PC-3 (cell line): ENCODE measurements at regions not wholly inside any gene's neighbourhood (a gene's known extent, or its start where the extent isn't known, plus 50 kb on each side); places are given as distances from the start of the nearest gene placed in this dataset.

Experiments used
- ATAC-seq: fragments of 200-7000 bp; cut with Tn5 transposase; 2 replicates; pipeline ENCODE4 v1.9.1; 2020; ENCODE audit warnings: mild to moderate bottlenecking, moderate library complexity
- BruUV-seq: library from RNA; stranded (reverse); fragments of 400-500 nt; replicated peaks from 2 replicates; lab custom pipeline; 2021; lab: Mats Ljungman, UMichigan
- CTCF ChIA-PET: fragments of 300-600 bp; sonication (Branson Sonifier 250); formaldehyde crosslinking; loops from one replicate; lab custom pipeline; 2022; ENCODE audit warnings: antibody characterized with exemption; lab: Charles Lee
- POLR2A ChIA-PET: fragments of 300-600 bp; sonication (Branson Sonifier 250); formaldehyde crosslinking; loops from one replicate; lab custom pipeline; 2022; ENCODE audit warnings: antibody characterized with exemption; ENCODE audit not compliant: unreplicated experiment; lab: Charles Lee
- DNase-seq: peaks from one replicate; pipeline ENCODE4 v3.0.0-alpha.2; 2015
- H2AFZ ChIP-seq: fragments of 300-600 bp; sonication (generic); 2 replicates; pipeline ENCODE4 v1.6.0; 2016; ENCODE audit warnings: antibody characterized with exemption, low read length
- H3F3A ChIP-seq: fragments of 300-600 bp; sonication (generic); one replicate; pipeline ENCODE4 v1.6.0; 2017; ENCODE audit warnings: antibody characterized with exemption, low read length, control low read depth, mild to moderate bottlenecking; ENCODE audit not compliant: unreplicated experiment
- H3K27ac ChIP-seq: fragments of 300-600 bp; sonication (generic); 2 replicates; pipeline ENCODE4 v1.5.1; 2016; ENCODE audit warnings: mild to moderate bottlenecking, low read length
- H3K27me3 ChIP-seq: fragments of 300-600 bp; sonication (generic); 2 replicates; pipeline ENCODE4 v1.6.1; 2016; ENCODE audit warnings: low read length, mixed read lengths
- H3K36me3 ChIP-seq: fragments of 300-600 bp; sonication (generic); 2 replicates; pipeline ENCODE4 v1.6.1; 2016; ENCODE audit warnings: low read depth, mixed run types, low read length, mixed read lengths
- H3K4me1 ChIP-seq: fragments of 300-600 bp; sonication (generic); 2 replicates; pipeline ENCODE4 v1.5.1; 2016; ENCODE audit warnings: low read length; ENCODE audit not compliant: insufficient read depth
- H3K4me2 ChIP-seq: fragments of 300-600 bp; sonication (generic); 2 replicates; pipeline ENCODE4 v1.6.0; 2016; ENCODE audit warnings: low read length
- H3K4me3 ChIP-seq: fragments of 300-600 bp; sonication (generic); 2 replicates; pipeline ENCODE4 v1.5.1; 2016; ENCODE audit warnings: mild to moderate bottlenecking, low read length, mixed read lengths
- H3K79me2 ChIP-seq: fragments of 300-600 bp; sonication (generic); 2 replicates; pipeline ENCODE4 v1.6.1; 2017; ENCODE audit warnings: low read length, mixed read lengths
- H3K9ac ChIP-seq: fragments of 300-600 bp; sonication (generic); 2 replicates; pipeline ENCODE4 v1.6.0; 2016; ENCODE audit warnings: mild to moderate bottlenecking, low read length
- H3K9me2 ChIP-seq: fragments of 300-600 bp; sonication (generic); replicated peaks from 2 replicates; pipeline ENCODE4 v1.6.1; 2016; ENCODE audit warnings: mixed run types, low read length, mixed read lengths
- H3K9me3 ChIP-seq: fragments of 300-600 bp; sonication (generic); 2 replicates; pipeline ENCODE4 v1.6.1; 2016; ENCODE audit warnings: low read length, mixed read lengths
- H4K20me1 ChIP-seq: fragments of 300-600 bp; sonication (generic); 2 replicates; pipeline ENCODE4 v1.6.1; 2016; ENCODE audit warnings: low read length, mixed read lengths
- EZH2 ChIP-seq: fragments of 300-600 bp; sonication (generic); IDR thresholded peaks from one replicate; pipeline ENCODE4 v1.6.1; 2017; ENCODE audit warnings: antibody characterized with exemption, mild to moderate bottlenecking, low read length; ENCODE audit not compliant: unreplicated experiment
- EZH2phosphoT487 ChIP-seq: fragments of 300-600 bp; sonication (generic); IDR thresholded peaks from 2 replicates; pipeline ENCODE4 v1.6.1; 2018; ENCODE audit warnings: mild to moderate bottlenecking, antibody characterized with exemption, low read length, borderline replicate concordance
- intact Hi-C: fragments of 100-400 bp; cut with micrococcal nuclease; formaldehyde crosslinking; loops from 2 replicates; pipeline ENCODE4 v1.9.0; 2023
- TF ChIP-seq, protein P1 (sequence below): fragments of 300-600 bp; sonication (generic); conservative IDR thresholded peaks from 2 replicates; pipeline ENCODE4 v1.5.1; 2017; ENCODE audit warnings: antibody characterized with exemption, low read depth, mild to moderate bottlenecking, low read length

DNA sequence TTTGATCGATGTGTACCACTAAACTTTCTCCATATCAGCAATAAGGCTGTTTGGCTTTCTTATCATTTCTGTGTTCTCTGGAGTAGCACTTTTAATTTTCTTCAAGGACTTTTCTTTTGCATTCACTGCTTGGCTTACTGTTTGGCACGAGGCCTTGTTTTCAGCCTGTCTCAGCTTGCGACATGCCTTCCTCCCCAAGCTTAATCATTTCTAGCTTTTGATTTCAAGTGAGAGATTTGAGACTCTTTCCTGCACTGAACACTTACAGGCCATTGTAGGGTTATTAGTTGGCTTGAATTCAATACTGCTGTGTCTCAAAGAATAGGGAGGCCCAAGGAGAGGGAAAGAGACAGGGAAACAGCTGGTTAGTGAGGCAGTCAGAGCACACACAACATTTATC, 120.6 kb upstream of the KCND3 start:
- H3K36me3 ChIP-seq: no peaks in the 10 kb centered on the region
- H3K4me3 ChIP-seq: no peak overlapping the region
- no peaks in the 10 kb centered on the region for H3K9me3 ChIP-seq
- no peak for DNase-seq
- ChIA-PET POLR2A (no interaction called here), CTCF (no interaction called here)
- H3K79me2 ChIP-seq: no peaks in the 10 kb centered on the region
- no peak overlapping the region for H3K27ac ChIP-seq
- ATAC-seq: no peak
- H3F3A ChIP-seq: no peaks in the 10 kb centered on the region
- no peaks in the 10 kb centered on the region for H3K4me1 ChIP-seq
- H3K27me3 ChIP-seq: no peaks in the 10 kb centered on the region
- no peak overlapping the region for H3K9ac ChIP-seq
- TF ChIP-seq, protein P1, sequence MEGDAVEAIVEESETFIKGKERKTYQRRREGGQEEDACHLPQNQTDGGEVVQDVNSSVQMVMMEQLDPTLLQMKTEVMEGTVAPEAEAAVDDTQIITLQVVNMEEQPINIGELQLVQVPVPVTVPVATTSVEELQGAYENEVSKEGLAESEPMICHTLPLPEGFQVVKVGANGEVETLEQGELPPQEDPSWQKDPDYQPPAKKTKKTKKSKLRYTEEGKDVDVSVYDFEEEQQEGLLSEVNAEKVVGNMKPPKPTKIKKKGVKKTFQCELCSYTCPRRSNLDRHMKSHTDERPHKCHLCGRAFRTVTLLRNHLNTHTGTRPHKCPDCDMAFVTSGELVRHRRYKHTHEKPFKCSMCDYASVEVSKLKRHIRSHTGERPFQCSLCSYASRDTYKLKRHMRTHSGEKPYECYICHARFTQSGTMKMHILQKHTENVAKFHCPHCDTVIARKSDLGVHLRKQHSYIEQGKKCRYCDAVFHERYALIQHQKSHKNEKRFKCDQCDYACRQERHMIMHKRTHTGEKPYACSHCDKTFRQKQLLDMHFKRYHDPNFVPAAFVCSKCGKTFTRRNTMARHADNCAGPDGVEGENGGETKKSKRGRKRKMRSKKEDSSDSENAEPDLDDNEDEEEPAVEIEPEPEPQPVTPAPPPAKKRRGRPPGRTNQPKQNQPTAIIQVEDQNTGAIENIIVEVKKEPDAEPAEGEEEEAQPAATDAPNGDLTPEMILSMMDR: no peak
- TF ChIP-seq EZH2phosphoT487 (no peak), EZH2 (no peak)
- no peak overlapping the region for H3K4me2 ChIP-seq
- BruUV-seq: no TSS peak
- no peaks in the 10 kb centered on the region for H4K20me1 ChIP-seq
- H2AFZ ChIP-seq: no peak overlapping the region
- H3K9me2 ChIP-seq: no peaks in the 10 kb centered on the region
- intact Hi-C loops: no loop called here

DNA sequence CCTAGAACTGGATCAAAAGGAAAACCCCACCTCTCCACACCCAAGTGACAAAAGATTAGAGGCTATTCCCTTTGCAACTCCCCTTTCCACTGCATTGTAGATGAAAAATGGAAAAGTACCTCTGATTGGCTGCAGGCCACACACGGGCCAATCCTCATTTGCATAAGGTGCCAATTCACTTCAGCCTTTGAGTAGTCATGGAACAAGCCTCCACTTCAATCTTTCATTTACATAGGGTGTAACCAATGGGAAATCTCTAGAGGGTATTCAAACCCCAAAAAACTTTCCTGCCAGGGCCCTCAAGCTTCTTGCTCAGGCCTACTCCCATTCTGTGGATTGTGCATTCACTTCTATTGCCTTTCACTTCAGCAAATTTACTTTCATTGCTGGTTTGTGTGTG, 122.3 kb upstream of the KCND3 start:
- no peaks in the 10 kb centered on the region for H3K4me1 ChIP-seq
- DNase-seq (no peak), ATAC-seq (no peak)
- no peaks in the 10 kb centered on the region for H3K36me3 ChIP-seq
- CTCF ChIA-PET: no interaction called here
- POLR2A ChIA-PET: no interaction called here
- H4K20me1 ChIP-seq: no peaks in the 10 kb centered on the region
- no peak overlapping the region for H3K9ac ChIP-seq
- H2AFZ ChIP-seq: no peak overlapping the region
- no peaks in the 10 kb centered on the region for H3K9me3 ChIP-seq
- no peaks in the 10 kb centered on the region for H3F3A ChIP-seq
- no peak overlapping the region for H3K27ac ChIP-seq
- no TSS peak for BruUV-seq
- TF ChIP-seq EZH2phosphoT487 (no peak), EZH2 (no peak)
- TF ChIP-seq, protein P1: no peak
- intact Hi-C loops: no loop called here
- no peaks in the 10 kb centered on the region for H3K9me2 ChIP-seq
- H3K4me2 ChIP-seq: no peak overlapping the region
- no peak overlapping the region for H3K4me3 ChIP-seq
- H3K79me2 ChIP-seq: no peaks in the 10 kb centered on the region
- H3K27me3 ChIP-seq: no peaks in the 10 kb centered on the region

DNA sequence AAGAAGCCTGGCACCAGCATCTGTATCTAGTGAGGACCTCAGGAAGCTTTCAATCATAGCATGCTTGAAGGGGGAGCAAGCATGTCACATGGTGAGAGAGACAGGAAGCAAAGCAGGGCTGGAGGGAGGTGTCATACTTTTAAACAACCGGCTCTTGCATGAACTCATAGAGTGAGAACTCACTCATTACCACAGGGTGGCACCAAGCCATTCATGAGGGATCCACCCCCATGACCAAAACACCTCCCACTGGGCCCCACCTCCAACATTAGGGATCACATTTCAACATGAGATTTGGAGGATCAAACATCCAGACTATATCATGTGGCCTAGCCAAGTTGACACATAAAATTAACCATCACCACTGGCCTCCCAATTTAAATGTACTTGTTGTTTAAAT, 125.1 kb upstream of the KCND3 start:
- no peaks in the 10 kb centered on the region for H3K27me3 ChIP-seq
- ChIA-PET POLR2A (no interaction called here), CTCF (no interaction called here)
- BruUV-seq: no TSS peak
- no peak for TF ChIP-seq EZH2phosphoT487
- TF ChIP-seq, protein P1: no peak
- no peak for TF ChIP-seq EZH2
- no peaks in the 10 kb centered on the region for H3F3A ChIP-seq
- H3K4me1 ChIP-seq: no peaks in the 10 kb centered on the region
- H3K4me2 ChIP-seq: no peak overlapping the region
- no peak for ATAC-seq
- intact Hi-C loops: no loop called here
- no peaks in the 10 kb centered on the region for H3K36me3 ChIP-seq
- H4K20me1 ChIP-seq: no peaks in the 10 kb centered on the region
- no peak for DNase-seq
- H3K4me3 ChIP-seq: no peak overlapping the region
- H3K27ac ChIP-seq: no peak overlapping the region
- no peaks in the 10 kb centered on the region for H3K9me2 ChIP-seq
- no peaks in the 10 kb centered on the region for H3K79me2 ChIP-seq
- H3K9ac ChIP-seq: no peak overlapping the region
- H3K9me3 ChIP-seq: no peaks in the 10 kb centered on the region
- no peak overlapping the region for H2AFZ ChIP-seq
